ENCODE measurements at regions not wholly inside any gene's neighbourhood (a gene's known extent, or its start where the extent isn't known, plus 50 kb on each side); places are given as distances from the start of the nearest gene placed in this dataset.
"Not testable (repeated sequence)": the region's sequence is repeated elsewhere in the genome, so short reads cannot be mapped to it uniquely, and the experiment has no call there.

DNA sequence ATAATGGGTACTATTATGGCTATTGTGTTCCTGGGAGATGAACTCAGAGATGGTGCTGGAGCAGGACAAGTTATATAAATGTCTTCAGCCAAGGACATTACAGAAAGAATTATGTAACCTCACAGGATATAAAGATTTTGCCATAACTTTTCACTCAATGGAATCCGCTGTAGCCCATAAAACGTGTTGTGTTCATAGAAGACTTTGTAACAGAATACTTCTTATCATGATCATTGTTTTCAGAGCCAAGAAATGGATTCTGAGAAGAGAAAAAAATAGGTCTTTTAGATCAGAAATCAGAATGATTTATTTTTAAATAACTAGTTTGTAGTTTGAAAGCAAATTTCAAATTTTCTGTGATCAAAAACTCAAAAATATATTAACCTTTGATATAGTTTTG is 441.0 kb upstream of the TENM3 start:
- Mint-ChIP-seq H3K9me3 (peaks cover 0 to 7% (median 4%) of the 10 kb centered on the region in 3 donors), H3K36me3 (no peaks in the 10 kb centered on the region), H3K27me3 (no peaks in the 10 kb centered on the region), H3K4me3 (no peak overlapping the region), H3K4me1 (peaks cover 0 to 2% (median 0%) of the 10 kb centered on the region in 3 donors), H3K27ac (no peak overlapping the region)

DNA sequence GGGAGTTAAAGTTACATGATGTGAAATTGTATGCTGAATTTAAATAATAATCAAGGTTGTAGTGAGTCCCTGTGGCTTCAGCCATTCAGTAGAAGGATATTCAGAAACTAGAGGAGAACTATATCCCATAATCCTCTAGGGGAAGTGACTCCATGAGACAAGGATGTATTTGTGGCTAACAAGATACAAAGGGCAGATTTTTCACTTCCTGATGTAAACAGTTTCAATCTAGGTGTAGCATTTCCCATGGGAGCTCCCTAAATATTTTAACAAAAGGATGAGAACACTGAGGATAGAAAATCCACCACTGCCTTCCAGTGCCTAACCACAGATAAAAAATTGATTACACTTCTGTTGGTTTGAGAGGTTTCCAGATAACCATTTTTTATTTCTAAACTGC is 435.4 kb upstream of the TENM3 start:
- H3K27ac Mint-ChIP-seq = no peak overlapping the region
- no peaks in the 10 kb centered on the region for H3K27me3 Mint-ChIP-seq
- no peak overlapping the region for H3K4me3 Mint-ChIP-seq
- peaks cover 2 to 11% (median 7%) of the 10 kb centered on the region in 3 donors for H3K9me3 Mint-ChIP-seq
- peaks cover 0 to 2% (median 0%) of the 10 kb centered on the region in 3 donors for H3K4me1 Mint-ChIP-seq
- peaks cover 1% of the 10 kb centered on the region for H3K36me3 Mint-ChIP-seq

DNA sequence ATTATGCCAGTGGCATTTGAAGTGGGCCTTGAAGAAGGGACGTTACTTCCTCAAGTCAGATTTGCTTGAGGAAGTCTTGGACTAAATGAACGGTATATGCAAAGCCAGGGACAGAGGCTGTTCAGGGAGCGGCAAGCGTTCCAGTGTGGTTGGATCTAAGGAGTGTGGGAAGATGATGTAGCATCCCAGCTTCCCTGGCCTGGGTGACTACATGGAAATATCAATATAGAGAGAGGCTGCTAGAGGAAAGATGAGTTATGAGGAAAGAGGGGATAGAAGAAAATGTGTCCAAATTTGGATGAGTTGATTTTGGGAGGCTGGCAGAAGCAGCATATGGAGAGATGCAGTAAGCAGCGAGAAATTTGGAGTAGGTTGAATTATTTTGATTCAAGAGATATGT is 432.5 kb upstream of the TENM3 start:
- Mint-ChIP-seq H3K36me3 (peaks cover 1% of the 10 kb centered on the region), H3K27ac (no peak overlapping the region), H3K4me1 (no peaks in the 10 kb centered on the region), H3K9me3 (peaks cover 4 to 11% (median 4%) of the 10 kb centered on the region in 3 donors), H3K27me3 (no peaks in the 10 kb centered on the region), H3K4me3 (no peak overlapping the region)

DNA sequence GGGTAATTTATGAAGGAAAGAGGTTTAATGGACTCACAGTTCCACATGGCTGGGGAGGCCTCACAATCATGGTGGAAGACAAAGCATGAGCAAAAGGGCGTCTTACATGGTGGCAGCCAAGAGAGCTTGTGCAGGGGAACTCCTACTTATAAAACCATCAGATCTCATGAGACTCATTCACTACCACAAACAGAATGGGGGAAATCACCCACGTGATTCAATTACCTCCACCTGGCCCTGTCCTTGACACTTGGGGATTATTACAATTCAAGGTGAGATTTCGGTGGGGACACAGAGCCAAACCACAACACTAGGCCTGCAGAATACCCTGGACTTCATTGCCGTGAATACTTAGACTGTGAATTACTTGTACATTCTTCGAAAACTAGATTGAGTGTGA is 431.7 kb upstream of the TENM3 start:
- H3K4me1 Mint-ChIP-seq, H3K27me3 Mint-ChIP-seq, H3K4me3 Mint-ChIP-seq, H3K36me3 Mint-ChIP-seq, H3K27ac Mint-ChIP-seq: not testable (repeated sequence)
- H3K9me3 Mint-ChIP-seq = peaks cover 3 to 11% (median 4%) of the 10 kb centered on the region in 3 donors

DNA sequence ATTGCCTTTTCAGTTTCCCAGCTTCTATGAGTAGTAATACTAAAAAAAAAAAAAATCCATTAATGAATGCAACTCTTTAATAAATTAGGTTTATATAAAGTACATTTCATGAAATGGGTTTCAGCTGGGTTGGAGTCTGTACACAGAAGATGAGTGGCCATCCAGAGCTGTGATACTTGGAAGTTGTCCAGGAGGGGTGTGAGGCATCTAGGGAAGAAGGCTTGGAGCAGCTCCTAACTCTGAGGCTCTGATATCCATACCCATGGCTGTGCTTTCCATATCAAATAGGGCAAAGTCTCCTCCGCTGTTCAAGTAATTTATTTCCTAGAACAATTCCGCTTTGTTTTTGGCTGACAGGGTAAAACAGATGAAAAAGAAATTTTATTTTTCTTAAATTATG is 423.3 kb upstream of the TENM3 start:
- Mint-ChIP-seq H3K9me3 (peaks cover 0 to 5% (median 4%) of the 10 kb centered on the region in 3 donors), H3K4me3 (no peak overlapping the region), H3K27ac (no peak overlapping the region), H3K36me3 (no peaks in the 10 kb centered on the region), H3K4me1 (no peaks in the 10 kb centered on the region), H3K27me3 (no peaks in the 10 kb centered on the region)

DNA sequence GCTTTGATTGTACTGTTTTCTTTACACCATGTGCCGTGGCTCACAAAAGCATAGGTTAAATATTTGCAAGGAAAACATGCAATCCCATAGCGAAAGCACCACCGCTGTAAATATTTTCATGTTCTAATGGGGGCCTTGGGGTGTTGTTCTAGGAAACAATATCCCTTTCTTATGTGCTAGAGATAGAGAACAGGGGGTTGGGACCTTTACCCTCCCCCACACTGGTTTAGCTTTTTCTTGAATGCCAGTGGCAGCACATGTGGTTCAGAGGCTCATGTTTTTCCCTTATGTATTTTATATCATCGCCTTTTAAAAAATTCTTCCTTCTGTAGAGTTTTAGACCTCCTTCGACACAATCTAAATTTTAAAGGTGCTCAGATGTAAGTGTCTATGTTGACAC is 422.6 kb upstream of the TENM3 start:
- H3K27ac Mint-ChIP-seq = no peak overlapping the region
- H3K27me3 Mint-ChIP-seq = no peaks in the 10 kb centered on the region
- peaks cover 0 to 5% (median 4%) of the 10 kb centered on the region in 3 donors for H3K9me3 Mint-ChIP-seq
- H3K4me1 Mint-ChIP-seq = no peaks in the 10 kb centered on the region
- H3K4me3 Mint-ChIP-seq = no peak overlapping the region
- H3K36me3 Mint-ChIP-seq = no peaks in the 10 kb centered on the region

DNA sequence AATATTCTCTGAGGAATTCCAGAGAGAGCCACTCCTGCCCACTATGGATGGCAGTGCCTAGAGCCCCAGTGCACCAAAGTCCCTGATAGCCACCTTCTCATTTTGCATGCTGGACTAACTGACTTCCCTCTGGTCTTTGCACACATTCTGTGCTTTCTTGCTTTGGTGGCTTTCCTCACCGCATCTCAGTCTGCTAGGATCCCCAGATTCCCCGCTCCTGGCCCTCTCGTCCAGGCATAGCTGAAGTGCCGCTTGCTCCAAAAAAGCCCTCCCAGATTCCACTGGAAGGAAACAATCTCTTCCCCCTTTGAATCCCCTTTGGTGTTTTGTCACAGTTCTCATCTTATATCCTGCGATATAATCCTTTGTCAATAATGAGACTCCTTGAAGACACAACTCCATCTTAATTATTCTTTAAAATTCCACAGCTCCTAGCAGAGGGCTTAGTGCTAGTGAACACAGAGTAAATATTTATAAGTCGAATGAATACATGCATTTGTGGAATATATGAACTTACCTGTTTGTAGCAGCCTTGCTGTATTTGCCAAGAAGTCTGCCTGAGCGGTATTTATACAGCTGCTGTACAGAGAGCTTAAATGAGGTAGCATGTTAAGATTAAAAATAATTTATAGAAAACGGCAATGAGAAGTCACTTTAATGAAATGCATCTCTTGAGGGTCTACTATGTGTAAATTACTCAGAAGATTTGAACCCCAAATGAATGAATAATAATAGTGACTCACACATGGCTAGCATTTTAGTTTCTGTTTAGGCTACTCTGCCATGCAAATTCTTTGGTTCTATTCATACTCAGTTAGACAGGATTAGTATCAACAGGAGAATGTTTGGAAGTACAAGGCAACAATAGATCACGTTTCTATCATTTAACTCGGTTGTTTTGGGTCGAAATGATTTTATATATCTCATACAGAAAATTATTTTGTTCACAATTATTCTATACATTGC is 421.9 kb upstream of the TENM3 start:
- Mint-ChIP-seq H3K9me3 (peaks cover 0 to 5% (median 4%) of the 10 kb centered on the region in 3 donors), H3K27ac (peak overlapping the region in 1 of 3 donors; percentile 18), H3K36me3 (no peaks in the 10 kb centered on the region), H3K4me1 (no peaks in the 10 kb centered on the region), H3K4me3 (no peak overlapping the region), H3K27me3 (no peaks in the 10 kb centered on the region)

DNA sequence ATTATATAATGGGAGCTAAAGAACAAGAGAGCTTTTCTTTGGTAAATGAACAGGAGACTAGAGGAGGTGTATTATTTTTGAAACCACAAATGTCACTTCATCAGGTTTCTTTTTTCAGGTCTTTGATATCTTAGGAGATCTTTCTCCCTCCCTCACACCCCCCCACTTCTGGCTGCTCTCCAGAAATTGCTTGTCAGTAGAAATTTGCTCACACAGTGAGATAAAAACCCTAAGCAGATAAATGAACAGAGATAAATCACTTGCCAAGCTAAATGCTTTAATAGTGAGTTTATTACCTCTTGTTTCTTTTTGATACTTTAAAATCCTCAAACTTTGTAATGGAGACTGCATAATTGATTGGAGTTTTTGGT is 421.2 kb upstream of the TENM3 start:
- no peaks in the 10 kb centered on the region for H3K4me1 Mint-ChIP-seq
- no peaks in the 10 kb centered on the region for H3K36me3 Mint-ChIP-seq
- H3K4me3 Mint-ChIP-seq = no peak overlapping the region
- H3K27me3 Mint-ChIP-seq = no peaks in the 10 kb centered on the region
- no peak overlapping the region for H3K27ac Mint-ChIP-seq
- peaks cover 0 to 5% (median 4%) of the 10 kb centered on the region in 3 donors for H3K9me3 Mint-ChIP-seq

DNA sequence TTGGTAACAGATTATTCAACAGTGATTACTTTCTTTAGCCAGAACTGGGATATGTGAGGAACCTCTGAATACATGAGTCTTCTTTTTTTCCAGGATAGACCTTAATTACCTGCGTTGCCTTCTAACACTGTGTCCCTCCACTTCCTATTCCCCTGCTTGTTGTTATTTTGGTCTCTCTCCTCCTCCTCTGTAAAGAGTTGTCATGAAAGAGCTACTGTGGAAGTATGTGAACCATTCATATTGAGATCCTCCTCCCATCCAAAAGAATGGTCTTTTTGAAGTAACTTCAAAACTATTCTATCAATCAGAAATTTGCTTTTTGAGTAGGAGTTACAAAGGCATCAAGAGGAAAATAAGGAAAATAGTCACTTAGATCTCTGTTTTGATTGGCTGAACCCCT is 420.0 kb upstream of the TENM3 start:
- Mint-ChIP-seq H3K27me3 (no peaks in the 10 kb centered on the region), H3K27ac (no peak overlapping the region), H3K4me1 (no peaks in the 10 kb centered on the region), H3K36me3 (no peaks in the 10 kb centered on the region), H3K9me3 (peaks cover 0 to 2% (median 2%) of the 10 kb centered on the region in 3 donors), H3K4me3 (no peak overlapping the region)

DNA sequence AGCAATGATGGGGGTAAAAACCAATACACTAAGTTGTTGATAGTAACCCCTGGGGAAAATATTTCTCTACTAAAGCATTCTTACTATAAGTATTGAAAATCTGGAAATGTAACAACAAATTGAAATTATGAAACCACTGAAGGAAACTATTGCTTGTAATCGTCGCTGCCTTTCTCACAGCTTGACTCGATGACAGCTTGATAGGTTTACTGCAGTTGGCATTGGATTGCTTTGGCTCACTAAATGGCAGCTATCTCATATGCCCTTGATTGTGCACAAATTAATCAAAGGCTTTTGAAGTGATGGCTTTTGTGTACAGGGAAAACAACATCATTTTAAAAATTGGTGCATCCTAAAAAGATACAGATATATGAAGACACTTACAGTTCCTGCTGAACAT is 419.6 kb upstream of the TENM3 start:
- Mint-ChIP-seq H3K27ac (no peak overlapping the region), H3K36me3 (no peaks in the 10 kb centered on the region), H3K27me3 (no peaks in the 10 kb centered on the region), H3K9me3 (peaks cover 0 to 5% (median 2%) of the 10 kb centered on the region in 3 donors), H3K4me1 (no peaks in the 10 kb centered on the region), H3K4me3 (no peak overlapping the region)

DNA sequence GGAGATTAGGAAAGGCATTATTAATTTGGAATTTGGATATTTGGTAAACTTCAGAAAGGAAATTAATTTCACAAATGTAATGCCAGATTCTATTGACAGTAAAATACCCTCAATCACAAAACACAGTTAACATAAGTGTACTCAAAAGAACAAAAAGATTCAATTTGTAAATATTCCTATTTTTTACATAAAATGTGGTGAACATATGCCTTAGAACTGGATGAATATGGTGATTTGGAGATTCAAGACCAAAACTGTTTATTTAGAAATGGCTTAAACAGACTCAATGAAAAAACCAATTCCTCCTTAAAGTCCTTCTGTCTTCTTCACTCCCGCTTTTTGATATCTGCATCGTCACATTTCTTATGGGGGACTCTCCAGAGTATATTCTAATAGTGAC is 417.6 kb upstream of the TENM3 start:
- Mint-ChIP-seq H3K4me1 (no peaks in the 10 kb centered on the region), H3K36me3 (no peaks in the 10 kb centered on the region), H3K4me3 (no peak overlapping the region), H3K27ac (no peak overlapping the region), H3K9me3 (peaks cover 0 to 5% (median 0%) of the 10 kb centered on the region in 3 donors), H3K27me3 (no peaks in the 10 kb centered on the region)

DNA sequence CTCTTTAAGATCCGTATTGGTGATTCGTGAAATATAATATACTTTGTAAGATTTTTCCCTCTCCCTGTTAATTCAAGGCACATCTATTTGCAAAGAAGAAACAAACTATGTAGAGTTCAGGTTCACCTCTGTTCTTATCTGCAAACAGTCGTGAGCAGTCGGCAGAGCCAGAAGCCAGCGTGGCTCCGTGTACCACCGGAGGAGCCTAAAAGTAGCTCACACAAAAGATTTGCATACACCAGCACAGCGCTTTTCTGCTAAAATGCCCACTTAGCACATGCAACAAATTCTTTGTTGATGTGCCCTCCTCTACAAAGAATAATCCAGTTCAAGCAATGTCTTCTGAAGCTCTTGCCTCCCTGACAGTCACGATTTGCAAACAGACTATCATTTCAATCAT is 416.0 kb upstream of the TENM3 start:
- Mint-ChIP-seq H3K4me3 (no peak overlapping the region), H3K36me3 (no peaks in the 10 kb centered on the region), H3K9me3 (peaks cover 0 to 5% (median 0%) of the 10 kb centered on the region in 3 donors), H3K4me1 (no peaks in the 10 kb centered on the region), H3K27ac (no peak overlapping the region), H3K27me3 (no peaks in the 10 kb centered on the region)

DNA sequence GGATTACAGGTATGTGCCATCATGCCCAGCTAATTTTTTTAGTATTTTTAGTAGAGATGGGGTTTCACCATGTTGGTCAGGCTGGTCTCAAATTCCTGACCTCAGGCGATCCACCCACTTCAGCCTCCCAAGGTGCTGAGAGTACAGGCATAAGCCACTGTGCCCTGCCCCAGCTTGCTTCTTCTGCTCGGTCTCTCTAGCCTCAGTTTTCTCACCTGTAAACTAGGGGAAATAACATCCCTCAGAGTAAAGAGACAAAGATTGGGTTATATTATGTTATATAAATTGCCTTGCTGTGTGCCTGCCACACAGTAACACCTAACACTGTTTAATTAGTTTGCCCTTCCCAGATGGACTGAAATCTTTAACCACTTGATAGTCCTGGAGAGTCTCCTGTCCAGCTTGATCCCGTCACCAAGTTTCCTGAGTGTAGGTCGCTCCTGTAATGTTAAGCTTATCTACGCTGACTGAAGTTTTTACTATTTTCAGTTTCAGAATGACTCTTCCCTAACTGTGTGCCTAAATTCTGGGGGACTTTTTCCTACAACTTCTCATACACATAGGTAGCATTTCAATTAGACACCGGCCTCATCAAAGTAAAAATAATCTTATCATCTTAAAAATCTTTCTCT is 412.7 kb upstream of the TENM3 start:
- H3K27ac Mint-ChIP-seq = no peak overlapping the region
- peaks cover 0 to 3% (median 0%) of the 10 kb centered on the region in 3 donors for H3K9me3 Mint-ChIP-seq
- H3K36me3 Mint-ChIP-seq = no peaks in the 10 kb centered on the region
- no peaks in the 10 kb centered on the region for H3K27me3 Mint-ChIP-seq
- no peaks in the 10 kb centered on the region for H3K4me1 Mint-ChIP-seq
- no peak overlapping the region for H3K4me3 Mint-ChIP-seq

DNA sequence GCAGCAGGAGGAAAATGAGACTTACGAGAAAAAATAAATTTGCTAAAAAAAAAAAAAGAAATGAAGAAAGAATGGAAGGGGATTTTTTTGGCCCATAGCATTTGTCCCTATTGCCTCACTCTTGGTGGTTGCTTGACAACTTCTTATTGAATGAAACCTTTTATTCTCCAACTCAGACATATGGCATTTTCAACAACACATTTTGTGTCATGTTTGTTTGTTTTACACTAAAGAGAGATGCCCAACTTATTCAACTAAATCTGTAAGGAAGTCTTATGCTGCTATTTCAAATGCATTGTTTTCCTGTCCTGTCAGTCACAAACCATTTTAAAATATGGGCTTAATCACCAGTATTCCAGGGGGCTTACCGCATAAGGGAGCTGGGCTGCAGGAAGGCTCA is 409.1 kb upstream of the TENM3 start:
- peaks cover 0 to 1% (median 0%) of the 10 kb centered on the region in 3 donors for H3K9me3 Mint-ChIP-seq
- H3K36me3 Mint-ChIP-seq = no peaks in the 10 kb centered on the region
- H3K4me1 Mint-ChIP-seq = no peaks in the 10 kb centered on the region
- H3K4me3 Mint-ChIP-seq = no peak overlapping the region
- H3K27ac Mint-ChIP-seq = no peak overlapping the region
- no peaks in the 10 kb centered on the region for H3K27me3 Mint-ChIP-seq

DNA sequence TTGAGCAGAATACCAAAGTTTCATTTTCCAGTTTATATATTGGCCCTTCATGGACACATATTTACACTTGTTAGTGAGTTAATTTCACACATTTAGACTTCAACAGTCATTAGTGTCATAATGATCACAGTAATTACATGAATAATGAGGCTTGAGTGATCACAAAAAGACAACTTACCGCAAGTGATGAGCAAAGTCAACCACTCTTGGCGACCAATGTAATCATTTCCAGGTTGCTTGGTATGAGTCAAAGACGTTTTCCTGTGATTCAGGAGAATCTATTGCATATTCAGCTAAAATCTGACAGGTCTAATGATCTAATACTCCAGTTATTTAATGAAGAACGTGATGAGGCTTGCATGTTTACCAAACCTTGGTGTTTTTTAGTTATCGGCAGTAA is 407.9 kb upstream of the TENM3 start:
- H3K9me3 Mint-ChIP-seq = peaks cover 1 to 4% (median 4%) of the 10 kb centered on the region in 3 donors
- H3K27me3 Mint-ChIP-seq = no peaks in the 10 kb centered on the region
- no peak overlapping the region for H3K27ac Mint-ChIP-seq
- H3K4me3 Mint-ChIP-seq = no peak overlapping the region
- H3K4me1 Mint-ChIP-seq = no peaks in the 10 kb centered on the region
- H3K36me3 Mint-ChIP-seq = no peaks in the 10 kb centered on the region

DNA sequence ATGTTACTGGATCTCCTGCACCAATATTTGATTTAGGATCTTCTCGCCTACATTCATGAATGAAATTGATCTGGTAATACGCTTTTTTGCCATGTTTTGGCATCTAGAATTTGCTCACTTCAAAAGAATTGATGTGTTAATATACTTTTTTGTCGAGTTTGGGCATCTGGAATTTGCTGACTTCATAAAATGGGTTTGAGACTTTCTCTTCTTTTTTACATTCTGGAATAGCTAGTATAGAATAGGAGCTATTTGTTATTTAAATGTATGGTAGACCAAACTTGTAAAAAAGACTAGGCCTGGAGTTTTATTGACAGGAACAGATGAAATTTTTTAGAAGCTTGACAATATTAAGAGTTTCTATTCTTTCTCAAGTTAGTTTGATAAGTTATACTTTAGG is 404.9 kb upstream of the TENM3 start:
- Mint-ChIP-seq H3K27me3 (no peaks in the 10 kb centered on the region), H3K27ac (no peak overlapping the region), H3K4me1 (no peaks in the 10 kb centered on the region), H3K36me3 (no peaks in the 10 kb centered on the region), H3K4me3 (no peak overlapping the region), H3K9me3 (peaks cover 1 to 4% (median 4%) of the 10 kb centered on the region in 3 donors)

All from IgD-negative memory B cell (primary cell).